ENCODE measurements at regions not wholly inside any gene's neighbourhood (a gene's known extent, or its start where the extent isn't known, plus 50 kb on each side); places are given as distances from the start of the nearest gene placed in this dataset.

- H3K4me1 ChIP-seq (ENCODE audit: control insufficient read depth, low read length), result no peaks in the 10 kb centered on the region
- H3K79me2 ChIP-seq (ENCODE audit: control insufficient read depth, low read length), result no peaks in the 10 kb centered on the region
- no peak for TF ChIP-seq EZH2phosphoT487 (IDR thresholded peaks at IDR 0.05; ENCODE audit: borderline replicate concordance, low read length)
- no peak for TF ChIP-seq CTCF (IDR thresholded peaks at IDR 0.05; ENCODE audit: low read depth, low read length, poor library complexity, severe bottlenecking)
- H3K4me3 ChIP-seq (ENCODE audit: low read length), result no peak overlapping the region
- H3F3A ChIP-seq (ENCODE audit: control insufficient read depth, insufficient read depth), result no peaks in the 10 kb centered on the region
- H3K27ac ChIP-seq (ENCODE audit: low read depth, low read length), result no peak overlapping the region
- H3K9me3 ChIP-seq (ENCODE audit: control insufficient read depth, insufficient read depth, low read length), result no peaks in the 10 kb centered on the region
- no peak overlapping the region for H3K4me2 ChIP-seq (ENCODE audit: low read length)
- H3K27me3 ChIP-seq (ENCODE audit: control insufficient read depth, low read length), result no peaks in the 10 kb centered on the region
- H3K9me2 ChIP-seq (replicated peaks; ENCODE audit: control insufficient read depth, low read length), result no peaks in the 10 kb centered on the region
- no peaks in the 10 kb centered on the region for H4K20me1 ChIP-seq (ENCODE audit: control insufficient read depth, insufficient read depth, low read depth, low read length)
- no peaks in the 10 kb centered on the region for H3K36me3 ChIP-seq (ENCODE audit: control insufficient read depth, low read length)
Observed at GRCh38 chrX:94576367-94577004, 902.5 kb downstream of the FAM133A start.

- no peak overlapping the region for H3K4me3 ChIP-seq (ENCODE audit: low read length)
- no peak overlapping the region for H3K4me2 ChIP-seq (ENCODE audit: low read length)
- H3K27me3 ChIP-seq (ENCODE audit: control insufficient read depth, low read length), result no peaks in the 10 kb centered on the region
- H3K9me3 ChIP-seq (ENCODE audit: control insufficient read depth, insufficient read depth, low read length), result no peaks in the 10 kb centered on the region
- H3F3A ChIP-seq (ENCODE audit: control insufficient read depth, insufficient read depth), result no peaks in the 10 kb centered on the region
- no peaks in the 10 kb centered on the region for H3K9me2 ChIP-seq (replicated peaks; ENCODE audit: control insufficient read depth, low read length)
- no peak overlapping the region for H3K27ac ChIP-seq (ENCODE audit: low read depth, low read length)
- TF ChIP-seq CTCF (IDR thresholded peaks at IDR 0.05; ENCODE audit: low read depth, low read length, poor library complexity, severe bottlenecking) (no peak), EZH2phosphoT487 (IDR thresholded peaks at IDR 0.05; ENCODE audit: borderline replicate concordance, low read length) (no peak)
- H4K20me1 ChIP-seq (ENCODE audit: control insufficient read depth, insufficient read depth, low read depth, low read length), result no peaks in the 10 kb centered on the region
- no peaks in the 10 kb centered on the region for H3K79me2 ChIP-seq (ENCODE audit: control insufficient read depth, low read length)
- H3K4me1 ChIP-seq (ENCODE audit: control insufficient read depth, low read length), result no peaks in the 10 kb centered on the region
- no peaks in the 10 kb centered on the region for H3K36me3 ChIP-seq (ENCODE audit: control insufficient read depth, low read length)
Observed at GRCh38 chrX:94600077-94600476, 926.1 kb downstream of the FAM133A start.

- Histone ChIP-seq H3K4me2 (ENCODE audit: low read length) (no peak overlapping the region), H3K27ac (ENCODE audit: low read depth, low read length) (no peak overlapping the region), H3F3A (ENCODE audit: control insufficient read depth, insufficient read depth) (no peaks in the 10 kb centered on the region), H3K27me3 (ENCODE audit: control insufficient read depth, low read length) (no peaks in the 10 kb centered on the region), H3K36me3 (ENCODE audit: control insufficient read depth, low read length) (no peaks in the 10 kb centered on the region), H3K9me2 (replicated peaks; ENCODE audit: control insufficient read depth, low read length) (no peaks in the 10 kb centered on the region), H3K9me3 (ENCODE audit: control insufficient read depth, insufficient read depth, low read length) (no peaks in the 10 kb centered on the region), H3K4me3 (ENCODE audit: low read length) (no peak overlapping the region), H4K20me1 (ENCODE audit: control insufficient read depth, insufficient read depth, low read depth, low read length) (no peaks in the 10 kb centered on the region), H3K4me1 (ENCODE audit: control insufficient read depth, low read length) (no peaks in the 10 kb centered on the region), H3K79me2 (ENCODE audit: control insufficient read depth, low read length) (no peaks in the 10 kb centered on the region)
- no peak for TF ChIP-seq CTCF (IDR thresholded peaks at IDR 0.05; ENCODE audit: low read depth, low read length, poor library complexity, severe bottlenecking)
- TF ChIP-seq EZH2phosphoT487 (IDR thresholded peaks at IDR 0.05; ENCODE audit: borderline replicate concordance, low read length), result no peak
Observed at GRCh38 chrX:94612140-94612539, 938.1 kb downstream of the FAM133A start.

Measured in DOHH2 (cell line).